ENCODE measurements at regions not wholly inside any gene's neighbourhood (a gene's known extent, or its start where the extent isn't known, plus 50 kb on each side); places are given as distances from the start of the nearest gene placed in this dataset.

DNA sequence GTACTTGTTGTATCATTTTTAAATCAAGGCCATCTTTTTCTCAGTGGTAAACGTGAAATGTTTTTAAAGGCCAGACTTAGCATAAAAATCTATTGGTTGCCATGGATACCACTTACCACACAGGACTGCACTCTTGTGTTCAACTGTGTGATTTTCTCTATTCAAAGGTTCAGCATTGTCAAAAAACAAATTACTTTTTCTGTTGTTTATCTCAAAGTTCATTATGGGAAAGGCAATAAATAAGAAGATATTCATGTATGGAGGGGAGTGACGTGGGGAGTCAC, 231.0 kb upstream of the GATB start:
- H3K27me3 ChIP-seq (ENCODE audit: control insufficient read depth in 2 of 2, insufficient read depth in 2 of 2, low read length in 2 of 2) = no peaks in the 10 kb centered on the region
- no peak overlapping the region for H3K4me3 ChIP-seq (ENCODE audit: low read length in 2 of 2)
- H3K9ac ChIP-seq (ENCODE audit: low read depth in 1 of 2, low read length in 2 of 2) = no peak overlapping the region
- no peaks in the 10 kb centered on the region for H3K9me3 ChIP-seq (ENCODE audit: control insufficient read depth in 2 of 2, low read length in 2 of 2)
- H3K4me1 ChIP-seq (ENCODE audit: control insufficient read depth in 2 of 2, insufficient read depth in 2 of 2, low read length in 2 of 2) = no peaks in the 10 kb centered on the region
- H3K36me3 ChIP-seq (ENCODE audit: control insufficient read depth in 2 of 2, insufficient read depth in 2 of 2, low read length in 2 of 2) = no peaks in the 10 kb centered on the region
- no peak overlapping the region for H3K27ac ChIP-seq (ENCODE audit: low read depth in 2 of 2, low read length in 2 of 2)

GRCh38 chr4:151991001-151991883, 230.4 kb upstream of the GATB start:
- no peak overlapping the region for H3K9ac ChIP-seq (ENCODE audit: low read depth in 1 of 2, low read length in 2 of 2)
- H3K27ac ChIP-seq (ENCODE audit: low read depth in 2 of 2, low read length in 2 of 2) = no peak overlapping the region
- no peaks in the 10 kb centered on the region for H3K36me3 ChIP-seq (ENCODE audit: control insufficient read depth in 2 of 2, insufficient read depth in 2 of 2, low read length in 2 of 2)
- no peaks in the 10 kb centered on the region for H3K4me1 ChIP-seq (ENCODE audit: control insufficient read depth in 2 of 2, insufficient read depth in 2 of 2, low read length in 2 of 2)
- H3K9me3 ChIP-seq (ENCODE audit: control insufficient read depth in 2 of 2, low read length in 2 of 2) = no peaks in the 10 kb centered on the region
- no peak overlapping the region for H3K4me3 ChIP-seq (ENCODE audit: low read length in 2 of 2)
- H3K27me3 ChIP-seq (ENCODE audit: control insufficient read depth in 2 of 2, insufficient read depth in 2 of 2, low read length in 2 of 2) = no peaks in the 10 kb centered on the region

- H3K27ac ChIP-seq (ENCODE audit: low read depth in 2 of 2, low read length in 2 of 2) = no peak overlapping the region
- no peak overlapping the region for H3K4me3 ChIP-seq (ENCODE audit: low read length in 2 of 2)
- H3K36me3 ChIP-seq (ENCODE audit: control insufficient read depth in 2 of 2, insufficient read depth in 2 of 2, low read length in 2 of 2) = no peaks in the 10 kb centered on the region
These were observed 229.4 kb upstream of the GATB start for GRCh38 chr4:151990201-151990600.

GRCh38 chr4:151988591-151988990, 227.8 kb upstream of the GATB start:
- Histone ChIP-seq H3K4me1 (ENCODE audit: control insufficient read depth in 2 of 2, insufficient read depth in 2 of 2, low read length in 2 of 2) (no peaks in the 10 kb centered on the region), H3K27me3 (ENCODE audit: control insufficient read depth in 2 of 2, insufficient read depth in 2 of 2, low read length in 2 of 2) (no peaks in the 10 kb centered on the region), H3K36me3 (ENCODE audit: control insufficient read depth in 2 of 2, insufficient read depth in 2 of 2, low read length in 2 of 2) (no peaks in the 10 kb centered on the region), H3K9me3 (ENCODE audit: control insufficient read depth in 2 of 2, low read length in 2 of 2) (no peaks in the 10 kb centered on the region), H3K27ac (ENCODE audit: low read depth in 2 of 2, low read length in 2 of 2) (no peak overlapping the region), H3K9ac (ENCODE audit: low read depth in 1 of 2, low read length in 2 of 2) (no peak overlapping the region), H3K4me3 (ENCODE audit: low read length in 2 of 2) (no peak overlapping the region)

More at GRCh38 chr4:151990201-151990600, 229.4 kb upstream of the GATB start:
- Histone ChIP-seq H3K9me3 (ENCODE audit: control insufficient read depth in 2 of 2, low read length in 2 of 2) (no peaks in the 10 kb centered on the region), H3K27me3 (ENCODE audit: control insufficient read depth in 2 of 2, insufficient read depth in 2 of 2, low read length in 2 of 2) (no peaks in the 10 kb centered on the region), H3K4me1 (ENCODE audit: control insufficient read depth in 2 of 2, insufficient read depth in 2 of 2, low read length in 2 of 2) (no peaks in the 10 kb centered on the region), H3K9ac (ENCODE audit: low read depth in 1 of 2, low read length in 2 of 2) (no peak overlapping the region)

DNA sequence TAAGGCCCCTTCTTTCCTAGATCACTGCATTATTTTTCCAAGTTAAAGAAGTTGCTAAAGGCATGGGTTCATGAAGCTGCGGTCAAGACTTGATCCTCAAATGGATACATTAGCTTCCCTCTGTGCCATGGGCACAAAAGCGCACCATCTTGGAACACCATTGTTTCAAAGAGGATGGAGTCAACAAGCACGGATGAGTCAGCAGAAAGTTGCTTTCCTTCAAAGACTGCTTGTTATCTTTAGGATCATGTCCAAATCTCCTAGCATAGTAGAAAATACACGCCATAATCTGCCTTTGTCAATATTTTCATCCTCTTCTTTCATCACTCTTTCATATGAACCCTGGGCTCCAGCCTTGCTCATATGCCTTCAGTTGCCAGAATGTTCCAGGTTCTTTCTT, 226.8 kb upstream of the GATB start:
- no peaks in the 10 kb centered on the region for H3K36me3 ChIP-seq (ENCODE audit: control insufficient read depth in 2 of 2, insufficient read depth in 2 of 2, low read length in 2 of 2)
- no peaks in the 10 kb centered on the region for H3K9me3 ChIP-seq (ENCODE audit: control insufficient read depth in 2 of 2, low read length in 2 of 2)
- H3K9ac ChIP-seq (ENCODE audit: low read depth in 1 of 2, low read length in 2 of 2) = no peak overlapping the region
- no peak overlapping the region for H3K27ac ChIP-seq (ENCODE audit: low read depth in 2 of 2, low read length in 2 of 2)
- H3K27me3 ChIP-seq (ENCODE audit: control insufficient read depth in 2 of 2, insufficient read depth in 2 of 2, low read length in 2 of 2) = no peaks in the 10 kb centered on the region
- H3K4me1 ChIP-seq (ENCODE audit: control insufficient read depth in 2 of 2, insufficient read depth in 2 of 2, low read length in 2 of 2) = no peaks in the 10 kb centered on the region
- H3K4me3 ChIP-seq (ENCODE audit: low read length in 2 of 2) = no peak overlapping the region

- Histone ChIP-seq H3K27me3 (ENCODE audit: control insufficient read depth in 2 of 2, insufficient read depth in 2 of 2, low read length in 2 of 2) (no peaks in the 10 kb centered on the region), H3K4me3 (ENCODE audit: low read length in 2 of 2) (no peak overlapping the region), H3K27ac (ENCODE audit: low read depth in 2 of 2, low read length in 2 of 2) (no peak overlapping the region), H3K9me3 (ENCODE audit: control insufficient read depth in 2 of 2, low read length in 2 of 2) (no peaks in the 10 kb centered on the region), H3K36me3 (ENCODE audit: control insufficient read depth in 2 of 2, insufficient read depth in 2 of 2, low read length in 2 of 2) (no peaks in the 10 kb centered on the region), H3K9ac (ENCODE audit: low read depth in 1 of 2, low read length in 2 of 2) (no peak overlapping the region), H3K4me1 (ENCODE audit: control insufficient read depth in 2 of 2, insufficient read depth in 2 of 2, low read length in 2 of 2) (no peaks in the 10 kb centered on the region)
These were observed 223.0 kb upstream of the GATB start for GRCh38 chr4:151983854-151984253.

DNA sequence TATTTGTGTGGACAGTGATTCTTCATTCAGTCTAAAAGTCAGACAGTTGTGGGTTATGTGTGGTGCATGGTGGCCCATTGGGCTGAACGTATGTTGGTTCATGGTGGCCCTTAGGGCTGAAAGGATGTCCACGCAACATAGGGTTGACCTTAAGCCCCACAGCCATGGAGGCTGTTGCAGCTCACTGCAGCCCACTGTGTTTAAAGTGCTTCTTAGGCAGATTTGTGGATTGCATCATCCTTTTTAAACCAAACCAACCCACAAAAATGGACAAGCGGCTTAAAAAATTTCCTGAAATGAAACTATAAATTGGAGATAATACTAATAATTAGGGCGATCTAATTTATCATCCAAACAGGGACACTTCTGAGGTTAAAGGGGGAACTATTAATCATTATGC, 219.0 kb upstream of the GATB start:
- Histone ChIP-seq H3K36me3 (ENCODE audit: control insufficient read depth in 2 of 2, insufficient read depth in 2 of 2, low read length in 2 of 2) (no peaks in the 10 kb centered on the region), H3K27ac (ENCODE audit: low read depth in 2 of 2, low read length in 2 of 2) (no peak overlapping the region), H3K9ac (ENCODE audit: low read depth in 1 of 2, low read length in 2 of 2) (no peak overlapping the region)

DNA sequence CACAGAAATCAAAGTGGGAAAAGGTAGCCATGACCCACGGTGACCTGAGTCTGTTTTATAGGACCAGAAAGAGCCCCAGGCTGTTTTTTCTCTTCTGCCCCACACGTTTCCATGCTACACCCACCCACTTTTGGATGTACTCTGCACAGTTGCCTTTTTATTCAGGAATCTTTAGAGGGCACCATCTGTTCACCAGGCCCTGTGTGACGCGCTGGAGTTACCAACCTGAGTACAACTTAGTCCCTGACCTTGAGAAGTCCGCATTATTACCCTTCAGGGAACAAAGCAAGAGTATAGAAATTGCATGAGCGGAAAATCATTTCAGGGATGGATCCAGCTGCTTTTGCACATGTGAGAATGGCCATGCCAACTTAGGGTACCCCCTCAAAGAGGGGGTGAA, 207.8 kb upstream of the GATB start:
- Histone ChIP-seq H3K4me1 (ENCODE audit: control insufficient read depth in 2 of 2, insufficient read depth in 2 of 2, low read length in 2 of 2) (no peaks in the 10 kb centered on the region), H3K36me3 (ENCODE audit: control insufficient read depth in 2 of 2, insufficient read depth in 2 of 2, low read length in 2 of 2) (no peaks in the 10 kb centered on the region), H3K4me3 (ENCODE audit: low read length in 2 of 2) (no peak overlapping the region), H3K9ac (ENCODE audit: low read depth in 1 of 2, low read length in 2 of 2) (no peak overlapping the region), H3K27ac (ENCODE audit: low read depth in 2 of 2, low read length in 2 of 2) (no peak overlapping the region), H3K9me3 (ENCODE audit: control insufficient read depth in 2 of 2, low read length in 2 of 2) (no peaks in the 10 kb centered on the region), H3K27me3 (ENCODE audit: control insufficient read depth in 2 of 2, insufficient read depth in 2 of 2, low read length in 2 of 2) (no peaks in the 10 kb centered on the region)

More for the DNA sequence above, 219.0 kb upstream of the GATB start:
- no peaks in the 10 kb centered on the region for H3K4me1 ChIP-seq (ENCODE audit: control insufficient read depth in 2 of 2, insufficient read depth in 2 of 2, low read length in 2 of 2)
- H3K4me3 ChIP-seq (ENCODE audit: low read length in 2 of 2) = no peak overlapping the region
- H3K9me3 ChIP-seq (ENCODE audit: control insufficient read depth in 2 of 2, low read length in 2 of 2) = peaks cover 5 to 9% of the 10 kb centered on the region in 2 donors
- no peaks in the 10 kb centered on the region for H3K27me3 ChIP-seq (ENCODE audit: control insufficient read depth in 2 of 2, insufficient read depth in 2 of 2, low read length in 2 of 2)

- no peaks in the 10 kb centered on the region for H3K9me3 ChIP-seq (ENCODE audit: control insufficient read depth in 2 of 2, low read length in 2 of 2)
- H3K27me3 ChIP-seq (ENCODE audit: control insufficient read depth in 2 of 2, insufficient read depth in 2 of 2, low read length in 2 of 2) = no peaks in the 10 kb centered on the region
- no peak overlapping the region for H3K27ac ChIP-seq (ENCODE audit: low read depth in 2 of 2, low read length in 2 of 2)
- H3K9ac ChIP-seq (ENCODE audit: low read depth in 1 of 2, low read length in 2 of 2) = no peak overlapping the region
- H3K4me1 ChIP-seq (ENCODE audit: control insufficient read depth in 2 of 2, insufficient read depth in 2 of 2, low read length in 2 of 2) = no peaks in the 10 kb centered on the region
- H3K36me3 ChIP-seq (ENCODE audit: control insufficient read depth in 2 of 2, insufficient read depth in 2 of 2, low read length in 2 of 2) = no peaks in the 10 kb centered on the region
- no peak overlapping the region for H3K4me3 ChIP-seq (ENCODE audit: low read length in 2 of 2)
These were observed 206.3 kb upstream of the GATB start for GRCh38 chr4:151967074-151967473.

DNA sequence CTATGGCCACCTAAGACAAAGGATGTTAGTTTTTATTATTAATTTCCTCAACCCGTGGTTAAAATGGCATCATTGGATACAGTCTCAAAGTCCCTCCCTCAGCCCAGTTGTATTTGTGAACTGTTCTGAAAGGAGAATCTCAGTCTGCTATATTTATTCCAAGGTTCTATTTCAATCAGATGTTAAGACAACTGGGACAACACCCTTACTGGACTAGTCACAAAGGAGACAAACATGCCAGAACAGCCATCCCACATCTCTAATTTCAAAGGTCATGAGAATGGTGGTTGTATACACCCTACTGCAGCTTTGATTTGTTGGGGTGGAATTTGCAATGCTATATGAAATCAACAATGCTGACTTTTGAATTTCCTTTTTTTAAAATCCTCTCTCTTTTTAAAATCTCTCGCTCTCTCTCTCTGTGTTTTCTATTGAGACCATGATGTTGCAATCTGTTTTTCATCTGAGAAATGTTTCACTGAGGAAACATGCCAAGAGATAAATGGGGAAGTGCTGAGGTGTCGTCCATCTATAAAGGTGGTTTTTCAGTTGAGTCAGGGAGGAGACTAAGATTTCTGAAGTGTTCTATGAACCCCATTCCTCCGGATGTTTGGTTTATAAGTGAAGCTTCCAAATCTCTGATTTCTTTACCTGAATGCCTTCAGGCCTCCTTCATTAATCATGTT, 201.5 kb upstream of the GATB start:
- Histone ChIP-seq H3K9me3 (ENCODE audit: control insufficient read depth in 2 of 2, low read length in 2 of 2) (no peaks in the 10 kb centered on the region), H3K4me3 (ENCODE audit: low read length in 2 of 2) (no peak overlapping the region), H3K9ac (ENCODE audit: low read depth in 1 of 2, low read length in 2 of 2) (no peak overlapping the region), H3K27me3 (ENCODE audit: control insufficient read depth in 2 of 2, insufficient read depth in 2 of 2, low read length in 2 of 2) (no peaks in the 10 kb centered on the region), H3K27ac (ENCODE audit: low read depth in 2 of 2, low read length in 2 of 2) (no peak overlapping the region), H3K4me1 (ENCODE audit: control insufficient read depth in 2 of 2, insufficient read depth in 2 of 2, low read length in 2 of 2) (no peaks in the 10 kb centered on the region), H3K36me3 (ENCODE audit: control insufficient read depth in 2 of 2, insufficient read depth in 2 of 2, low read length in 2 of 2) (no peaks in the 10 kb centered on the region)
